ENCODE measurements at regions not wholly inside any gene's neighbourhood (a gene's known extent, or its start where the extent isn't known, plus 50 kb on each side); places are given as distances from the start of the nearest gene placed in this dataset.

DNA sequence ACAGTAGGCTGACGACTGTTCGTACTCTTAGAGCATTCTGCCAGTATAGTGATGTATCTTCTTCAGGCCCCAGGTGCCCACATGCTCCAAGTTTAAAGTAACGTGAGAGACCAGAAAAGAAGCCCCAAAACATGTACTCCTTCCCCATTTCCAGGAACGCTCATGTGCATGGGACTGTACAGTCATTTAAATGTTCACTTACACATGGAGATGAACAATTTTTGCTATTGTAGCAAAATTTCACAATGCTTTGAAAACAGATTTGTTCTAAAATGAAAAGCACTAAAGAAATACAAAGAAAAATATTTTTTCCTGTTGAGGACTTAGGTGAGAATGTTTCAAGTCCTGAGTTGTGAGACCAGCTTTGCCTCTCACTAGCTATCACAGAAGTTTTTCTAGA, 269.3 kb upstream of the PRDM1 start:
- Histone ChIP-seq H3K27me3 (no peaks in the 10 kb centered on the region), H3K27ac (no peak overlapping the region), H3K9me3 (no peaks in the 10 kb centered on the region), H3K4me3 (no peak overlapping the region), H3K4me1 (no peaks in the 10 kb centered on the region), H3K36me3 (replicated peaks in 1 of 2; ENCODE audit: insufficient read depth in 1 of 2, low read depth in 2 of 2) (no peaks in the 10 kb centered on the region)
- TF ChIP-seq, protein P1, sequence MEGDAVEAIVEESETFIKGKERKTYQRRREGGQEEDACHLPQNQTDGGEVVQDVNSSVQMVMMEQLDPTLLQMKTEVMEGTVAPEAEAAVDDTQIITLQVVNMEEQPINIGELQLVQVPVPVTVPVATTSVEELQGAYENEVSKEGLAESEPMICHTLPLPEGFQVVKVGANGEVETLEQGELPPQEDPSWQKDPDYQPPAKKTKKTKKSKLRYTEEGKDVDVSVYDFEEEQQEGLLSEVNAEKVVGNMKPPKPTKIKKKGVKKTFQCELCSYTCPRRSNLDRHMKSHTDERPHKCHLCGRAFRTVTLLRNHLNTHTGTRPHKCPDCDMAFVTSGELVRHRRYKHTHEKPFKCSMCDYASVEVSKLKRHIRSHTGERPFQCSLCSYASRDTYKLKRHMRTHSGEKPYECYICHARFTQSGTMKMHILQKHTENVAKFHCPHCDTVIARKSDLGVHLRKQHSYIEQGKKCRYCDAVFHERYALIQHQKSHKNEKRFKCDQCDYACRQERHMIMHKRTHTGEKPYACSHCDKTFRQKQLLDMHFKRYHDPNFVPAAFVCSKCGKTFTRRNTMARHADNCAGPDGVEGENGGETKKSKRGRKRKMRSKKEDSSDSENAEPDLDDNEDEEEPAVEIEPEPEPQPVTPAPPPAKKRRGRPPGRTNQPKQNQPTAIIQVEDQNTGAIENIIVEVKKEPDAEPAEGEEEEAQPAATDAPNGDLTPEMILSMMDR (IDR thresholded peaks at IDR 0.05), result no peak
- no peak for TF ChIP-seq POLR2A (IDR thresholded peaks at IDR 0.05)
- DNase-seq (no peak), ATAC-seq (no peak)
- intact Hi-C loops (cut with DNase I), result no loop called here
- WGBS, 2 donors, result 69 to 81% methylated on average over 4 of the region's 4 CpGs

DNA sequence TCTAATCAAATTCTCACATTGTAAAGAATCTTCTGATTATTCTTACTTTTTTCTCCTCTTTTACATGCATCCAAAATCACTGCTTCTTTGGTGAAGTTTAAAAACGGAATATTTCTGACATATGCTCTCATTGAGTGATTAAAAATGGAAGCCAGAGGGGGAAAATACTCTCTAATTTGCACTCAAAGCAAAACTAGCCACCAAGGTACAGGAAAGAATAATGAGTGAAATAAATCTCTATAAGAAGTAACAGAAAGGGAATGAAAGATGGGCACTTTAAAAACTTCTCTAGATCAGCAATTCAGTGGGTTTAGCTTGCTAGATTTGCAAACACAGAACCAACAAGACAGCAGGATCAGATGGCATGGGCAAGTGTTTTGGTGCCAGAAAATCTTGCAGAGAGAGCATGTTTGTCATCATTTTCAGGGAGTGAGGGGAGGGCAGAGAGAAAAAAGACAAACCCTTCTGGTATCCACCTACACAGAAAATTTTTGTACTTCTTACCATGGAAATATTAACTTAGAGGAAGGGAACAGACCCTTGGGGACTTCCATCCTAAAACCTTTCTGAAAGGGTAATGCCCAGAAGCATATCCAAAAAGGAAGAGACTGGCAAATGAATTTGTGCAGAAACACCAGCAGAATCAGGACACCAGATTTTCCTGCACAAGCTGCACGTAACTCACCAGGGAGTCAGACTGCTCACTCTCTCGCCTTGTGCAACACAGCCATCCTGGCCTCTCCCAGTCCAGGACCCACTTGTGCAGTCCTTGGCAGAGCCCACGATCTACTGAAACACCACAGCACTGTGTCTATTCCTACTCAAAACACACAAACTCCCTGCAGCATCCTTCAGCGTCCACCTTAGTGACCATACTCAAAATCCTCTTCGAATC, 270.2 kb upstream of the PRDM1 start:
- no peaks in the 10 kb centered on the region for H3K4me1 ChIP-seq
- no peak for DNase-seq
- H3K36me3 ChIP-seq (replicated peaks in 1 of 2; ENCODE audit: insufficient read depth in 1 of 2, low read depth in 2 of 2), result no peaks in the 10 kb centered on the region
- no peak for ATAC-seq
- H3K9me3 ChIP-seq, result no peaks in the 10 kb centered on the region
- WGBS, 2 donors, result 71 to 73% methylated on average over 6 of the region's 6 CpGs
- H3K4me3 ChIP-seq, result no peak overlapping the region
- intact Hi-C loops (cut with DNase I), result no loop called here
- no peaks in the 10 kb centered on the region for H3K27me3 ChIP-seq
- no peak overlapping the region for H3K27ac ChIP-seq
- TF ChIP-seq, protein P1 (IDR thresholded peaks at IDR 0.05), result no peak
- TF ChIP-seq POLR2A (IDR thresholded peaks at IDR 0.05), result no peak

DNA sequence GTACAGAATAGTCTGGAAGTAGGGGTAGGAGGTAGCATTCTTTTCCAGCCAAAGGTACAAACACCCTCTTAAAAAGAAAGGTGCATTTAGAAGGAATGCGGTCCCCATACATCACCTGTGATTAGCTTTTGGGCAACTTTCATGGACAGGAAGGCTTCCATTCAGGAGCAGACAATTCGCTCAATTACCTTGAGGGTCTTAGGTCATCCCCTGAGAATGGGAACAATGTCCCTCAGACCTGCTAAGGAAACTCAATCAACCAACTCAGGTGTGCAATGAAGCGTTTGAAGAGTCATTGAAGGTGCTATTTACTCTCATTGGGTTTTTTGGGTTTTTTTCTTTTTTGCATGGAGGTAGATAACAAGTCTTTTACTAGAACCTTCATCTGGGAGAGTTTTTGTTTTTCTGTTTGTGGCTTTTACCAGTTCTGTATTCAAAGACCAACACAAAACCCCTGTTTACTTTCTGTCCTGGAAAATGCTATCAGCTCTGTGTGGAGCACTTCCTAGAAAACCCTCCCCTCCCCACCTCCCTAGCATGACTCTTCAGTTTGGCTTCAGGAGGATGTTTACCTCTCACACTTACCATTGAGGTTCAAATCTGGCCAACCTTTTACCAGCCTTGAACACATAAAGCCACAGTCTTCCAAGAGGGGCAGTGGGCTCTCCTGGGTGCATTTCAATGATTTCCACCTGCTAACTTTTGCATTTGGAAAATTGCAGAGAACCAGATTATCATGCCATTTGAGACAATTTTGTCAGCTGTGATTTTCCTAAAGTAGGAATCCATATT, 271.2 kb upstream of the PRDM1 start:
- H3K4me1 ChIP-seq, result no peaks in the 10 kb centered on the region
- TF ChIP-seq POLR2A (IDR thresholded peaks at IDR 0.05), result no peak
- TF ChIP-seq, protein P1 (IDR thresholded peaks at IDR 0.05), result no peak
- no peaks in the 10 kb centered on the region for H3K36me3 ChIP-seq (replicated peaks in 1 of 2; ENCODE audit: insufficient read depth in 1 of 2, low read depth in 2 of 2)
- DNase-seq, result no peak
- WGBS, 2 donors, result 53 to 68% methylated on average over 3 of the region's 3 CpGs
- no peak for ATAC-seq
- H3K27me3 ChIP-seq, result no peaks in the 10 kb centered on the region
- no peak overlapping the region for H3K27ac ChIP-seq
- intact Hi-C loops (cut with DNase I), result no loop called here
- no peak overlapping the region for H3K4me3 ChIP-seq
- no peaks in the 10 kb centered on the region for H3K9me3 ChIP-seq

DNA sequence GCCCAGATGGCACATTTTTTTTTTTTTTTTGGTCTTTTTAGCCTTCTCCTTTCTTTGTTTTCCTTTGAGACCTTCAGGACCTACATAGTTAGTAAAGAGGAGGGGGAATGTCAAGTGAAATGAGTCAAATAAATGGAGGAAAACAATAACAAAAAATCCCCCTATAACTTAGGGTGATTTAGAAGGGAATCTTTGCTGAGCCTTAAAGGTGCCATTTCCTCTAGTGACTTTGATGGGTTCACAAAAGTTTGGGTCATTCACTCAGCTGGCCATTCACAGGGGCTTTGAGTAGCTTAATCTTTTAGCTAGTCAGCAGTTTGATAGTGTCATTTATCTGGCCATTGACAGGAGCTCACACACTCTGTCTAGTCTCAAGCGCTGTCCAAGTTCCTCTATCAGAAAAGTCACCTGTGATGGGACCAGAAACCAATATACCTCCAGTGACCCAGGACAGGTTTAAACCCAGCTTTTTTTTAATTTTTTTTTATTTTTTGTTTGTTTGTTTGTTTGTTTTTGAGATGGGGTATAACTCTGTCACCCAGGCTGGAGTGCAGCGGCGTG, 275.1 kb upstream of the PRDM1 start:
- Histone ChIP-seq H3K4me3 (no peak overlapping the region), H3K4me1 (no peaks in the 10 kb centered on the region), H3K27ac (no peak overlapping the region), H3K9me3 (no peaks in the 10 kb centered on the region), H3K36me3 (replicated peaks in 1 of 2; ENCODE audit: insufficient read depth in 1 of 2, low read depth in 2 of 2) (no peaks in the 10 kb centered on the region), H3K27me3 (no peaks in the 10 kb centered on the region)
- DNase-seq (no peak), ATAC-seq (no peak)
- 80 to 81% methylated on average over 3 of the region's 3 CpGs for WGBS, 2 donors
- TF ChIP-seq, protein P1 (IDR thresholded peaks at IDR 0.05), result no peak
- no peak for TF ChIP-seq POLR2A (IDR thresholded peaks at IDR 0.05)
- intact Hi-C loops (cut with DNase I), result no loop called here

Data from body of pancreas (tissue), 4 donors.